IMR-90 (cell line): ENCODE measurements at regions not wholly inside any gene's neighbourhood (a gene's known extent, or its start where the extent isn't known, plus 50 kb on each side); places are given as distances from the start of the nearest gene placed in this dataset.

Source experiments
- ATAC-seq: fragments of 200-7000 bp; cut with Tn5 transposase; 2 replicates; pipeline ENCODE4 v1.9.1; 2020; ENCODE audit warnings: low read depth, mild to moderate bottlenecking, moderate library complexity
- BruUV-seq: library from RNA; stranded (reverse); fragments of 400-500 nt; replicated peaks from 2 replicates; lab custom pipeline; 2021; lab: Mats Ljungman, UMichigan
- CTCF ChIA-PET: fragments of 300-600 bp; formaldehyde crosslinking; extraction: SDS; loops from one replicate; lab custom pipeline; 2021; ENCODE audit warnings: antibody characterized with exemption; lab: Yijun Ruan, JAX
- POLR2A ChIA-PET: fragments of 300-600 bp; sonication (Branson Sonifier 250); formaldehyde crosslinking; loops from one replicate; lab custom pipeline; 2022; ENCODE audit warnings: antibody characterized with exemption; ENCODE audit not compliant: unreplicated experiment; lab: Charles Lee
- DNase-seq: peaks from one replicate; pipeline ENCODE4 v3.0.0; 2013
- H2AFZ ChIP-seq: replicated peaks from 2 replicates; pipeline ENCODE3; 2013; ENCODE audit warnings: low read length, mild to moderate bottlenecking; ENCODE audit not compliant: poor library complexity
- H2AK5ac ChIP-seq: 2 replicates; pipeline ENCODE4 v1.6.1; 2013; ENCODE audit warnings: low read depth, low read length, inconsistent platforms
- H2AK9ac ChIP-seq: replicated peaks from 2 replicates; pipeline ENCODE3; 2013; ENCODE audit warnings: mild to moderate bottlenecking, low read depth, low read length, moderate library complexity; ENCODE audit not compliant: poor library complexity
- H2BK120ac ChIP-seq: 2 replicates; pipeline ENCODE4 v1.6.1; 2013; ENCODE audit warnings: low read depth, low read length, inconsistent platforms
- H2BK15ac ChIP-seq: 3 replicates; pipeline ENCODE4 v1.6.1; 2013; ENCODE audit warnings: low read depth, low read length, inconsistent platforms
- H2BK20ac ChIP-seq: 2 replicates; pipeline ENCODE4 v1.6.1; 2013; ENCODE audit warnings: low read depth, mild to moderate bottlenecking, inconsistent platforms, low read length, moderate library complexity
- H2BK5ac ChIP-seq: 2 replicates; pipeline ENCODE4 v1.6.1; 2013; ENCODE audit warnings: mild to moderate bottlenecking, low read depth, low read length, inconsistent platforms; ENCODE audit not compliant: poor library complexity, severe bottlenecking
- H3K14ac ChIP-seq: replicated peaks from 2 replicates; pipeline ENCODE4 v1.6.1; 2013; ENCODE audit warnings: low read depth, low read length, inconsistent platforms
- H3K18ac ChIP-seq: 2 replicates; pipeline ENCODE4 v1.6.1; 2013; ENCODE audit warnings: low read depth, low read length, control low read depth
- H3K23ac ChIP-seq: 2 replicates; pipeline ENCODE4 v1.6.1; 2013; ENCODE audit warnings: low read depth, low read length, inconsistent platforms
- H3K27ac ChIP-seq: 2 replicates; pipeline ENCODE4 v1.5.1; 2013; ENCODE audit warnings: mild to moderate bottlenecking, control low read depth, low read length; ENCODE audit not compliant: insufficient read depth
- H3K27me3 ChIP-seq: 2 replicates; pipeline ENCODE4 v1.6.1; 2013; ENCODE audit warnings: low read length; ENCODE audit not compliant: control insufficient read depth, insufficient read depth
- H3K36me3 ChIP-seq: 2 replicates; pipeline ENCODE4 v1.6.1; 2013; ENCODE audit warnings: low read length, mixed read lengths; ENCODE audit not compliant: control insufficient read depth, insufficient read depth
- H3K4ac ChIP-seq: 2 replicates; pipeline ENCODE4 v1.6.1; 2013; ENCODE audit warnings: low read depth, low read length, inconsistent platforms
- H3K4me1 ChIP-seq: 2 replicates; pipeline ENCODE4 v1.6.1; 2013; ENCODE audit warnings: low read length, mixed read lengths; ENCODE audit not compliant: control insufficient read depth, insufficient read depth
- H3K4me2 ChIP-seq: 2 replicates; pipeline ENCODE4 v1.6.1; 2013; ENCODE audit warnings: low read depth, mild to moderate bottlenecking, control low read depth, low read length, moderate library complexity
- H3K4me3 ChIP-seq: 2 replicates; pipeline ENCODE4 v1.5.1; 2013; ENCODE audit warnings: low read depth, mild to moderate bottlenecking, control low read depth, low read length, moderate library complexity; ENCODE audit not compliant: insufficient read depth
- H3K56ac ChIP-seq: 2 replicates; pipeline ENCODE4 v1.6.1; 2013; ENCODE audit warnings: low read length, inconsistent platforms; ENCODE audit not compliant: insufficient read depth; ENCODE audit errors: extremely low read depth
- H3K79me1 ChIP-seq, 2 experiments: 2 replicates each; pipeline ENCODE4 v1.6.1; 2013; ENCODE audit warnings: low read length in 2 of 2, inconsistent platforms in 1 of 2, low read depth in 1 of 2
- H3K9ac ChIP-seq: 2 replicates; pipeline ENCODE4 v1.6.1; 2013; ENCODE audit warnings: low read depth, low read length, control low read depth
- H3K9me1 ChIP-seq: 2 replicates; pipeline ENCODE4 v1.6.1; 2013; ENCODE audit warnings: low read length, inconsistent platforms; ENCODE audit not compliant: insufficient read depth
- H3K9me3 ChIP-seq: 2 replicates; pipeline ENCODE4 v1.6.1; 2013; ENCODE audit warnings: low read length; ENCODE audit not compliant: control insufficient read depth, insufficient read depth
- H4K20me1 ChIP-seq: 2 replicates; pipeline ENCODE4 v1.6.1; 2013; ENCODE audit warnings: low read length, inconsistent platforms; ENCODE audit not compliant: insufficient read depth
- H4K5ac ChIP-seq: 2 replicates; pipeline ENCODE4 v1.6.1; 2013; ENCODE audit warnings: mild to moderate bottlenecking, low read depth, low read length, control low read depth
- H4K8ac ChIP-seq, 2 experiments: 2 replicates each; pipeline ENCODE4 v1.6.1; 2013; ENCODE audit warnings: low read depth in 2 of 2, low read length in 2 of 2, control low read depth in 1 of 2, inconsistent platforms in 1 of 2
- H4K91ac ChIP-seq: 2 replicates; pipeline ENCODE4 v1.6.1; 2013; ENCODE audit warnings: low read depth, low read length, inconsistent platforms; ENCODE audit not compliant: insufficient read depth
- FOS ChIP-seq: fragments of 150-350 bp; IDR thresholded peaks from 2 replicates; pipeline ENCODE4 v1.6.1; 2016; ENCODE audit warnings: low read depth, low read length
- MAZ ChIP-seq: IDR thresholded peaks from 2 replicates; pipeline ENCODE4 v1.6.1; 2012; ENCODE audit warnings: low read depth, mild to moderate bottlenecking, low read length, improper control_type of control experiment, moderate library complexity, borderline replicate concordance
- POLR2A ChIP-seq: IDR thresholded peaks from 2 replicates; pipeline ENCODE4 v1.6.1; 2012; ENCODE audit warnings: mild to moderate bottlenecking, low read depth, low read length
- WGBS, 2 experiments: methylation state at CpG; one replicate each; pipeline versions ENCODE4 v1.1.5 to v1.1.7; 2013; ENCODE audit warnings: missing lambda C conversion rate in 2 of 2; ENCODE audit not compliant: insufficient read length in 1 of 2; ENCODE audit errors: extremely low coverage in 2 of 2; 5-methylcytosine and 5-hydroxymethylcytosine counted together
- dilution Hi-C: fragments of 300-500 bp; cut with HindIII; formaldehyde crosslinking; loops from one replicate; pipeline ENCODE4 v1.14.3; 2018; ENCODE audit warnings: low sequenced_read_pairs; ENCODE audit not compliant: unreplicated experiment
- in situ Hi-C: fragments of 300-500 bp; cut with MboI; formaldehyde crosslinking; loops from 3 replicates; pipeline ENCODE4 v1.14.3; 2019; ENCODE audit warnings: low sequenced_read_pairs, inconsistent platforms, mixed read lengths
- intact Hi-C: fragments of 100-400 bp; cut with micrococcal nuclease; formaldehyde crosslinking; loops from 2 replicates; pipeline ENCODE4 v1.10.0; 2022

DNA sequence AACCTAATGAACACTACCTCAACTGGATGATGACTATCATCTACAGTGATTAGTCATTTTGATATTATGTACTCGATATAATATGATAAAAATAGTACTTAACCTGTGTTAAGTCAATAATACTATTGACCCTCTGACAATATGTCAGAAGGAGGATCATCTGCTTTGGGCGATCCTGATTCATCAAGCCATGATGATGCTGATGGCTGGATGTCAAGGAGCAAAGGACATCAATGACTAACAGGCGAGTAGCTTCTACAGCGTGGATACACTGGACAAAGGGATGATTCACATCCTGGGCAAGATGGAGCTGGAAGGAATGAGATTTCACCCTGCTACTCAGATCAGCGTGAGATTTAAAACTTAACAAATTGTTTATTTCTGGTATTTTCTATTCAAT is 94.4 kb upstream of the SKAP2 start:
- no peak overlapping the region for H2BK5ac ChIP-seq
- H2AK5ac ChIP-seq: no peak overlapping the region
- no peak overlapping the region for H3K23ac ChIP-seq
- no peaks in the 10 kb centered on the region for H4K20me1 ChIP-seq
- no peak overlapping the region for H3K4me3 ChIP-seq
- dilution Hi-C loops: no loop called here
- H3K27me3 ChIP-seq: no peaks in the 10 kb centered on the region
- H4K8ac ChIP-seq: no peak overlapping the region
- H3K27ac ChIP-seq: no peak overlapping the region
- no peak overlapping the region for H2AK9ac ChIP-seq
- no peak overlapping the region for H2BK20ac ChIP-seq
- no CpG with 5 or more reads among the region's 5 CpGs for WGBS, 2 experiments
- ChIA-PET POLR2A (no interaction called here), CTCF (no interaction called here)
- H3K4ac ChIP-seq: no peak overlapping the region
- ATAC-seq (peak; percentile 87), DNase-seq (peak; percentile 94)
- H2BK120ac ChIP-seq: no peak overlapping the region
- no peaks in the 10 kb centered on the region for H3K36me3 ChIP-seq
- no peak overlapping the region for H4K91ac ChIP-seq
- intact Hi-C loops: no loop called here
- no peaks in the 10 kb centered on the region for H3K4me1 ChIP-seq
- no peak overlapping the region for H3K4me2 ChIP-seq
- no peak overlapping the region for H2BK15ac ChIP-seq
- no peaks in the 10 kb centered on the region for H3K9me3 ChIP-seq
- no peaks in the 10 kb centered on the region for H3K9me1 ChIP-seq
- no peak overlapping the region for H3K9ac ChIP-seq
- no peak overlapping the region for H3K14ac ChIP-seq
- no peaks in the 10 kb centered on the region for H3K79me1 ChIP-seq
- no peak overlapping the region for H4K5ac ChIP-seq
- no peak overlapping the region for H3K56ac ChIP-seq
- no TSS peak for BruUV-seq
- in situ Hi-C loops: no loop called here
- TF ChIP-seq MAZ (no peak), POLR2A (no peak), FOS (peak; percentile 67; the same call in 1 of the 2 replicates)
- H2AFZ ChIP-seq: no peak overlapping the region
- H3K18ac ChIP-seq: no peak overlapping the region
